ENCODE measurements at regions not wholly inside any gene's neighbourhood (a gene's known extent, or its start where the extent isn't known, plus 50 kb on each side); places are given as distances from the start of the nearest gene placed in this dataset.

DNA sequence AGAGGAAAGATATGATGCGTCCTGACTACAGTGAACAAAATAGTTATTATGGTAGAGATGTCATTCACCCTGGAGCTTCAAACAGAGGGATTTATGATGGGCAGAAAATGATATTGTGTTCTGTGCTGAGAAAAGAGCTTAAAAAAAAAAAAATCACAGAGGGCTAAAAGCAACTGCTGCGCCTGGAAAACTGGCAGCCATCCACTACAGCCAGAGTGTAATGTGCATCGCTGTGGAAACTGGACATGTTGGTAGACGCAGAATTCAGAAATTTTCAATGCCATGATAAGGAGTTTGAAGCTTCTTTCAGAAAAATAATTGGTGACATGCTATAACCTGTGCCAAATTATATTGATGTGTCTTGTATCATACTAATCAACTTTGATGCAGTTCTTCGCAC lies 122.9 kb upstream of the SOX11 start:
- H3K4me3 Mint-ChIP-seq (ENCODE audit: unreplicated experiment) = no peak overlapping the region
- no peaks in the 10 kb centered on the region for H3K9me3 Mint-ChIP-seq (ENCODE audit: unreplicated experiment)
- CTCF ChIA-PET = interaction anchor here (0.6 kb wide), 2 partner anchors 364 to 1724 kb away, joined by 3 to 4 read pairs; no protein-coding TSS in a partner anchor

DNA sequence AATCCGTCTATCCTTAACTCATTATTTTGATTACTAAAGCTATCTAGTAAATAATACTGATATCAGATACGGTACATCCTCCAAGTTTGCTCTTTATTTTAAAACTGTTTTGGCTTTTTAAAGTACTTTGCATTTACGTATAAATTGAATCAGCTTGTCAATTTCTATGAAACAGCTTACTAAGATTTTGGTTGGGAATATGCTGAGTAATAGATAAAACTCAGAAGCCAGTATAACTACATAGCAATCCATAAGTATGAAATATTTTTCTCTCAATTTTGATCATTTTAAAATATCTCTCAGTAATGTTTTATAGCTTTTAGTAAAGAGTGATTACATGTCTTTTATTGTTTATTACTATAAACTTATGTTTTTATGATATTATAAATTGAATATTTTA lies 116.2 kb upstream of the SOX11 start:
- Mint-ChIP-seq H3K27ac (ENCODE audit: low read depth, unreplicated experiment) (no peak overlapping the region), H3K36me3 (ENCODE audit: insufficient read depth, unreplicated experiment) (no peaks in the 10 kb centered on the region), H3K4me3 (ENCODE audit: unreplicated experiment) (no peak overlapping the region), H3K4me1 (ENCODE audit: insufficient read depth, unreplicated experiment) (no peaks in the 10 kb centered on the region), H3K9me3 (ENCODE audit: unreplicated experiment) (peaks cover 14% of the 10 kb centered on the region), H3K27me3 (ENCODE audit: insufficient read depth, unreplicated experiment) (no peaks in the 10 kb centered on the region)
- no peak for DNase-seq (ENCODE audit: unreplicated experiment)
- TF ChIP-seq, protein P1, sequence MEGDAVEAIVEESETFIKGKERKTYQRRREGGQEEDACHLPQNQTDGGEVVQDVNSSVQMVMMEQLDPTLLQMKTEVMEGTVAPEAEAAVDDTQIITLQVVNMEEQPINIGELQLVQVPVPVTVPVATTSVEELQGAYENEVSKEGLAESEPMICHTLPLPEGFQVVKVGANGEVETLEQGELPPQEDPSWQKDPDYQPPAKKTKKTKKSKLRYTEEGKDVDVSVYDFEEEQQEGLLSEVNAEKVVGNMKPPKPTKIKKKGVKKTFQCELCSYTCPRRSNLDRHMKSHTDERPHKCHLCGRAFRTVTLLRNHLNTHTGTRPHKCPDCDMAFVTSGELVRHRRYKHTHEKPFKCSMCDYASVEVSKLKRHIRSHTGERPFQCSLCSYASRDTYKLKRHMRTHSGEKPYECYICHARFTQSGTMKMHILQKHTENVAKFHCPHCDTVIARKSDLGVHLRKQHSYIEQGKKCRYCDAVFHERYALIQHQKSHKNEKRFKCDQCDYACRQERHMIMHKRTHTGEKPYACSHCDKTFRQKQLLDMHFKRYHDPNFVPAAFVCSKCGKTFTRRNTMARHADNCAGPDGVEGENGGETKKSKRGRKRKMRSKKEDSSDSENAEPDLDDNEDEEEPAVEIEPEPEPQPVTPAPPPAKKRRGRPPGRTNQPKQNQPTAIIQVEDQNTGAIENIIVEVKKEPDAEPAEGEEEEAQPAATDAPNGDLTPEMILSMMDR (IDR thresholded peaks at IDR 0.05; ENCODE audit: unreplicated experiment) = no peak
- ChIA-PET CTCF (no interaction called here), POLR2A (no interaction called here)
- no TSS peak for BruUV-seq (replicated peaks)
- intact Hi-C loops (cut with micrococcal nuclease) = no loop called here

More for the DNA sequence above, 122.9 kb upstream of the SOX11 start:
- no TSS peak for BruUV-seq (replicated peaks)
- no peak overlapping the region for H3K27ac Mint-ChIP-seq (ENCODE audit: low read depth, unreplicated experiment)
- TF ChIP-seq, protein P1 (IDR thresholded peaks at IDR 0.05; ENCODE audit: unreplicated experiment) = no peak
- no peak for DNase-seq (ENCODE audit: unreplicated experiment)
- POLR2A ChIA-PET = interaction anchor here (0.5 kb wide), 1 partner anchor 35 kb away, joined by 3 read pairs; no protein-coding TSS in a partner anchor
- H3K4me1 Mint-ChIP-seq (ENCODE audit: insufficient read depth, unreplicated experiment) = no peaks in the 10 kb centered on the region
- H3K27me3 Mint-ChIP-seq (ENCODE audit: insufficient read depth, unreplicated experiment) = no peaks in the 10 kb centered on the region
- no peaks in the 10 kb centered on the region for H3K36me3 Mint-ChIP-seq (ENCODE audit: insufficient read depth, unreplicated experiment)
- intact Hi-C loops (cut with micrococcal nuclease) = no loop called here

DNA sequence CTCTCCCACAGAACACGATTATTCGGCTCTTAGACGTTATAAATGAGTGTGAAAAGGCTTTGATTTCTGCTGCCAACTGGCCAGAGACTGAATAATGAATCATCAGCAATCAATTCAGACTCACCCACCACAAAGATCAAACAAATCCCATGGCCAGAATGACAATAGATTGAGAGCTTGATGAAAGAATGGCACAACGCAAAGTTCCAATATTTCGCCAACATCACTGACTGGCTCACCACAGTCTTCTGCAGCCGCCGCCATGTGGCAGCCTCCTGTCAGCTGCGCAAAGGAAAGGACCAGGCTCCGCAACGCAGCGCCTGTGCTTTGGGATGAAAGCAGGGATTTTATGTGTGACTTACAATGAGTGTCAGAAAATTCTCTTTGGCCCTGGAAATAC lies 104.4 kb upstream of the SOX11 start:
- peaks cover 5% of the 10 kb centered on the region for H3K4me1 Mint-ChIP-seq (ENCODE audit: insufficient read depth, unreplicated experiment)
- POLR2A ChIA-PET = interaction anchor here (1.1 kb wide), 1 partner anchor 13 kb away, joined by 3 read pairs; no protein-coding TSS in a partner anchor
- H3K27ac Mint-ChIP-seq (ENCODE audit: low read depth, unreplicated experiment) = no peak overlapping the region
- intact Hi-C loops (cut with micrococcal nuclease) = no loop called here
- no peak overlapping the region for H3K4me3 Mint-ChIP-seq (ENCODE audit: unreplicated experiment)
- no peaks in the 10 kb centered on the region for H3K36me3 Mint-ChIP-seq (ENCODE audit: insufficient read depth, unreplicated experiment)
- TF ChIP-seq, protein P1 (IDR thresholded peaks at IDR 0.05; ENCODE audit: unreplicated experiment) = no peak
- peaks cover 9% of the 10 kb centered on the region for H3K9me3 Mint-ChIP-seq (ENCODE audit: unreplicated experiment)
- BruUV-seq (replicated peaks) = no TSS peak
- no peak for DNase-seq (ENCODE audit: unreplicated experiment)
- CTCF ChIA-PET = no interaction called here
- no peaks in the 10 kb centered on the region for H3K27me3 Mint-ChIP-seq (ENCODE audit: insufficient read depth, unreplicated experiment)

DNA sequence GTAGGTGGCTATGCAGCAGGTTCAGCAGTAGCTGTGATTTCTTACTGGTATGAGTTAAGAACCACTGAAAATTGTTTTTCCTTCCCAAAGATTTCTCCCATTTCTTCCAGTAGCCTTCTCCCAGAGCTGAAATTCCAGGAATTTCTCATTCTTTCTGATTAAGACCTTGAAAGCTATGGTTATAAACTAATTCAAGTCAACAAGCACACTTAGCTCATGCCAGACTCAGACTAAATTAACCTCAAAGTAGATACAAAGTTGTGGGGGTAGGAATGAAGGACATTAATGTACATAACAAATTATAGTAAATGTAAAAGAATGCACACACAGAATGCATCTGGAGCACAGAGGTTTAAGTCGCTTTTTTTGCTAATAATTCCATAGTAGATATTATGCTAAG lies 103.6 kb upstream of the SOX11 start:
- intact Hi-C loops (cut with micrococcal nuclease) = no loop called here
- no peak overlapping the region for H3K4me3 Mint-ChIP-seq (ENCODE audit: unreplicated experiment)
- no peaks in the 10 kb centered on the region for H3K27me3 Mint-ChIP-seq (ENCODE audit: insufficient read depth, unreplicated experiment)
- ChIA-PET POLR2A (interaction anchor here (1.1 kb wide), 1 partner anchor 14 kb away, joined by 3 read pairs; no protein-coding TSS in a partner anchor), CTCF (interaction anchor here (0.7 kb wide), 1 partner anchor 219 kb away, joined by 3 read pairs; no protein-coding TSS in a partner anchor)
- no peak overlapping the region for H3K27ac Mint-ChIP-seq (ENCODE audit: low read depth, unreplicated experiment)
- TF ChIP-seq, protein P1 (IDR thresholded peaks at IDR 0.05; ENCODE audit: unreplicated experiment) = no peak
- no peak for DNase-seq (ENCODE audit: unreplicated experiment)
- H3K4me1 Mint-ChIP-seq (ENCODE audit: insufficient read depth, unreplicated experiment) = peaks cover 9% of the 10 kb centered on the region
- peaks cover 9% of the 10 kb centered on the region for H3K9me3 Mint-ChIP-seq (ENCODE audit: unreplicated experiment)
- H3K36me3 Mint-ChIP-seq (ENCODE audit: insufficient read depth, unreplicated experiment) = no peaks in the 10 kb centered on the region
- BruUV-seq (replicated peaks) = no TSS peak
